ENCODE measurements at regions not wholly inside any gene's neighbourhood (a gene's known extent, or its start where the extent isn't known, plus 50 kb on each side); places are given as distances from the start of the nearest gene placed in this dataset.

DNA sequence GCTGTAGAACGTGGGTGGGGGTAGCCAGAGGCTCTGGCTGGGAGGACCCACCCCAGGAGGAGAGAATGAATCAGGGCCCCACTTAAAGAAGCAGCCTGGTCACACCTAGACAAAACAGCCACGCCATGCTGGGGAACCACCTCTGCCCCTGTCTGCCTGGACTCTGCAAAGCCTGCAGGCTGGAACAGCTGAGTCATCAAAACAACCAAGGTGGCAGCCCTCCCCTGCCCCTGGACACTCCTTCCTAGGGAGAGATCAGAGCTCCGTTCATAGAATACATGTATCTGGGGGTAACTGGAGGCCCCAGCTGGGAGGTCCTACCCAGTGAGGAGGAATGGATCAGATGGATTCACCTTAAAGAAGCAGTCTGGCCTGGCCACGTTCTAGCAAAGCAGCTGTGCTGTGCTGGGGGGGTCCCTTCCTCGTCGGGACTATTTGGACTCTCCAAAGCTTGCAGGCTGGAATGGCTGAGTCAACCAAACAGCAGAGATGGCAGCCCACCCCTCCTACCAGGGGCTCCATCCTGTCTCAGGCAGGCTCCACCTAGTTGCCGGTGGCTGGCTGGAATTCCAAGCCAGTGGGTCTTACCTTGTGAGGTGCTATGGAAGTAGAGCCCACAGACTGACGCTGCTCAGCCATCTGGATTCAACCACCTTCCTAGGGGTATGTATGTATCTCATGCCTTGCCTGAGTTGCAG, 50.5 kb upstream of the NT5C1B start:
- DNase-seq: no peak
